Left lobe of liver (tissue), 2 donors: ENCODE measurements at regions not wholly inside any gene's neighbourhood (a gene's known extent, or its start where the extent isn't known, plus 50 kb on each side); places are given as distances from the start of the nearest gene placed in this dataset.

Experiments
- ATAC-seq: fragments of 200-7000 bp; cut with Tn5 transposase; one replicate; pipeline ENCODE4 v1.9.1; 2020; ENCODE audit warnings: mild to moderate bottlenecking, moderate library complexity
- DNase-seq: peaks from one replicate; pipeline ENCODE4 v3.0.0-alpha.2; 2020; ENCODE audit warnings: low spot score
- donor health status: DM: no; HTN: no; CAD: no; lungs with moderate emphysema.
- donor health status: DM: no; HTN: yes; CAD: no.

- no peak for ATAC-seq
- DNase-seq: no peak
Measured at GRCh38 chr12:66066137-66066928, 64.2 kb downstream of the LLPH start.

- ATAC-seq: no peak
Measured at GRCh38 chr12:66065641-66066136, 64.9 kb downstream of the LLPH start.

GRCh38 chr12:66065150-66065549 lies 65.4 kb downstream of the LLPH start:
- DNase-seq (no peak), ATAC-seq (no peak)

More at GRCh38 chr12:66065641-66066136, 64.9 kb downstream of the LLPH start:
- no peak for DNase-seq

GRCh38 chr12:66063916-66064315 lies 66.6 kb downstream of the LLPH start:
- ATAC-seq (no peak), DNase-seq (no peak)

GRCh38 chr12:66062290-66062625 lies 68.3 kb downstream of the LLPH start:
- ATAC-seq: no peak
- no peak for DNase-seq

- no peak for ATAC-seq
- DNase-seq: no peak
Measured at GRCh38 chr12:66061557-66062289, 68.8 kb downstream of the LLPH start.

- DNase-seq: no peak
Measured at GRCh38 chr12:66061076-66061475, 69.5 kb downstream of the LLPH start.

GRCh38 chr12:66060163-66060907 lies 70.2 kb downstream of the LLPH start:
- no peak for ATAC-seq
- DNase-seq: no peak

More at GRCh38 chr12:66061076-66061475, 69.5 kb downstream of the LLPH start:
- ATAC-seq: no peak

- DNase-seq: no peak
- no peak for ATAC-seq
Measured at GRCh38 chr12:66059666-66060065, 70.9 kb downstream of the LLPH start.

- DNase-seq (no peak), ATAC-seq (no peak)
Measured at GRCh38 chr12:66058554-66058953, 72.0 kb downstream of the LLPH start.

- DNase-seq (peak; percentile 48), ATAC-seq (peak; percentile 97)
Measured at GRCh38 chr12:66055837-66056319, 74.7 kb downstream of the LLPH start.

GRCh38 chr12:66052988-66053615 lies 77.4 kb downstream of the LLPH start:
- ATAC-seq (no peak), DNase-seq (no peak)

- no peak for ATAC-seq
- DNase-seq: no peak
Measured at GRCh38 chr12:66051361-66051760, 79.2 kb downstream of the LLPH start.

GRCh38 chr12:66050610-66051009 lies 79.9 kb downstream of the LLPH start:
- DNase-seq (no peak), ATAC-seq (no peak)

- DNase-seq: no peak
- no peak for ATAC-seq
Measured at GRCh38 chr12:66050283-66050576, 80.3 kb downstream of the LLPH start.

GRCh38 chr12:66049538-66050282 lies 80.8 kb downstream of the LLPH start:
- DNase-seq (no peak), ATAC-seq (no peak)

- ATAC-seq (peak; percentile 93), DNase-seq (no peak)
Measured at GRCh38 chr12:66048835-66049537, 81.6 kb downstream of the LLPH start.

GRCh38 chr12:66048218-66048834 lies 82.2 kb downstream of the LLPH start:
- DNase-seq (no peak), ATAC-seq (no peak)

- DNase-seq (no peak), ATAC-seq (no peak)
Measured at GRCh38 chr12:66047411-66048021, 83.0 kb downstream of the LLPH start.
